B cell (primary cell): ENCODE measurements at regions not wholly inside any gene's neighbourhood (a gene's known extent, or its start where the extent isn't known, plus 50 kb on each side); places are given as distances from the start of the nearest gene placed in this dataset.

ENCODE experiments used
- ATAC-seq: fragments of 200-7000 bp; cut with Tn5 transposase; one replicate; pipeline ENCODE4 v1.10.0; 2021; ENCODE audit warnings: low read depth, mild to moderate bottlenecking, moderate number of reproducible peaks, moderate library complexity
- CTCF ChIA-PET: fragments of 350-600 bp; sonication (Branson Sonifier 250); formaldehyde crosslinking; loops from one replicate; lab custom pipeline; 2021; ENCODE audit warnings: antibody characterized with exemption, inconsistent platforms; lab: Charles Lee
- POLR2A ChIA-PET: fragments of 350-600 bp; sonication (Branson Sonifier 250); formaldehyde crosslinking; loops from one replicate; lab custom pipeline; 2021; ENCODE audit warnings: antibody characterized with exemption; lab: Charles Lee
- DNase-seq: peaks from one replicate; pipeline ENCODE4 v3.0.0; 2013
- H2AFZ ChIP-seq: 2 replicates; pipeline ENCODE4 v1.6.1; 2012; ENCODE audit warnings: mild to moderate bottlenecking, low read depth, low read length; ENCODE audit not compliant: insufficient read depth, poor library complexity, severe bottlenecking
- H3K27ac ChIP-seq, 2 donors: 1 replicate in 1 of 2; 2 replicates in 1 of 2; pipeline ENCODE4 v1.5.1; 2012 to 2013; ENCODE audit warnings: low read length in 2 of 2, mild to moderate bottlenecking in 2 of 2, moderate library complexity in 1 of 2
- H3K27me3 ChIP-seq, 4 experiments: fragments of 200-600 bp in 1 of 4; sonication (generic) in 1 of 4; replicated peaks in 1 of 4; 1 replicate in 2 of 4; 2 replicates in 2 of 4; pipeline versions ENCODE4 v1.6.1 to v1.7.0; 2013 to 2016; ENCODE audit warnings: low read length in 3 of 4, mild to moderate bottlenecking in 2 of 4, mixed read lengths in 1 of 4, moderate library complexity in 1 of 4; ENCODE audit not compliant: insufficient read depth in 4 of 4, control insufficient read depth in 3 of 4; ENCODE audit errors: control extremely low read depth in 1 of 4
- H3K36me3 ChIP-seq, 2 experiments: replicated peaks in 1 of 2; 1 replicate in 1 of 2; 2 replicates in 1 of 2; pipeline versions ENCODE4 v1.6.1 to v1.7.1; 2013; ENCODE audit warnings: low read length in 1 of 2; ENCODE audit not compliant: insufficient read depth in 2 of 2, control insufficient read depth in 1 of 2; ENCODE audit errors: control extremely low read depth in 1 of 2, extremely low read depth in 1 of 2
- H3K4me1 ChIP-seq, 2 donors: fragments of 200-600 bp in 1 of 2; sonication (generic) in 1 of 2; 1 replicate in 1 of 2; 2 replicates in 1 of 2; pipeline versions ENCODE4 v1.5.1 to v1.6.1; 2013 to 2017; ENCODE audit warnings: low read length in 2 of 2; ENCODE audit not compliant: control insufficient read depth in 2 of 2, insufficient read depth in 2 of 2
- H3K4me2 ChIP-seq: replicated peaks from 2 replicates; pipeline ENCODE3; 2012; ENCODE audit warnings: mild to moderate bottlenecking, low read depth, low read length; ENCODE audit not compliant: poor library complexity, severe bottlenecking
- H3K4me3 ChIP-seq, 5 experiments: fragments of 200-600 bp in 1 of 5; sonication (generic) in 1 of 5; 1 replicate in 3 of 5; 2 replicates in 2 of 5; pipeline versions ENCODE4 v1.5.1 to v1.7.0; 2011 to 2016; ENCODE audit warnings: low read length in 4 of 5, mild to moderate bottlenecking in 4 of 5, low read depth in 2 of 5, control low read depth in 1 of 5, moderate library complexity in 1 of 5; ENCODE audit not compliant: insufficient read depth in 1 of 5; ENCODE audit errors: control extremely low read depth in 1 of 5, extremely low read depth in 1 of 5
- H3K79me2 ChIP-seq: fragments of 200-600 bp; sonication (generic); one replicate; pipeline ENCODE4 v1.6.0; 2016; ENCODE audit warnings: low read length; ENCODE audit not compliant: control insufficient read depth, insufficient read depth
- H3K9ac ChIP-seq: fragments of 200-600 bp; sonication (generic); 2 replicates; pipeline ENCODE4 v1.6.1; 2017; ENCODE audit warnings: mild to moderate bottlenecking, low read length, moderate library complexity
- H3K9me3 ChIP-seq, 3 donors: one replicate each; pipeline versions ENCODE4 v1.6.1 to v1.7.1; 2013; ENCODE audit warnings: low read length in 2 of 3; ENCODE audit not compliant: control insufficient read depth in 2 of 3, insufficient read depth in 1 of 3; ENCODE audit errors: control extremely low read depth in 1 of 3
- H4K20me1 ChIP-seq: 2 replicates; pipeline ENCODE4 v1.6.0; 2012; ENCODE audit warnings: mild to moderate bottlenecking, low read length; ENCODE audit not compliant: insufficient read depth, control insufficient read depth, poor library complexity, severe bottlenecking
- H3K27ac Mint-ChIP-seq: one replicate; pipeline ENCODE4 v1.8.0; 2021; ENCODE audit warnings: mixed read lengths
- H3K27me3 Mint-ChIP-seq: one replicate; pipeline ENCODE4 v1.8.0; 2021; ENCODE audit warnings: mixed read lengths
- H3K4me1 Mint-ChIP-seq: one replicate; pipeline ENCODE4 v1.8.0; 2021; ENCODE audit warnings: mixed read lengths
- H3K4me3 Mint-ChIP-seq: one replicate; pipeline ENCODE4 v1.8.0; 2021; ENCODE audit warnings: mixed read lengths
- H3K9me3 Mint-ChIP-seq: one replicate; pipeline ENCODE4 v1.8.0; 2022; ENCODE audit warnings: mixed read lengths; ENCODE audit not compliant: insufficient read depth
- EZH2 ChIP-seq: IDR thresholded peaks from 2 replicates; pipeline ENCODE4 v1.6.1; 2012; ENCODE audit warnings: borderline replicate concordance, low read depth, mild to moderate bottlenecking, moderate library complexity, low read length; ENCODE audit not compliant: insufficient read depth, poor library complexity, severe bottlenecking
- WGBS: methylation state at CpG from one replicate; pipeline ENCODE4 v1.1.5; 2013; ENCODE audit warnings: missing lambda C conversion rate; ENCODE audit not compliant: insufficient coverage; 5-methylcytosine and 5-hydroxymethylcytosine counted together
- intact Hi-C: fragments of 100-400 bp; cut with micrococcal nuclease; formaldehyde crosslinking; loops from one replicate; pipeline ENCODE4 v1.10.0; 2022
- TF ChIP-seq, protein P1 (sequence below): fragments of 200-600 bp; IDR thresholded peaks from one replicate; pipeline ENCODE4 v1.8.0; 2022; ENCODE audit warnings: antibody characterized with exemption, mild to moderate bottlenecking

DNA sequence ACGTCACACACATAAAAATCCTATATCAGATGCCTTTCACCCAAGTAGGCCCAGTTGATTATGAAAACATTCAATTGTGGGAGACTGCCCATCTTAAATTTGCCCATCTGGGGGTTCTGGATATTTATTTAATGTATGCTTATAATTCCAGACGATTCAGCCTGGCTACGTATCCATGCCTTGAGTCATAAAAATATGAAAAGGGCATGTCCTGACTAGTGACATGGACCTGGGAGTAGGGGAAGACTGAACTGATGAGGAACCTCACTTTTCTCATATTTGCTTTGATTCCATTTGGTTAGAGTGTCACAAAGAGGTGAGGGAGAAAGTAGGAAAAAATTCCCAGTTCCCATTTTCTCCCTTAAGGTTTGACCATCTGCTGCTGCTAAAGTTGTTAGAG is 122.5 kb upstream of the GNAO1 start:
- H3K79me2 ChIP-seq = no peaks in the 10 kb centered on the region
- TF ChIP-seq, protein P1, sequence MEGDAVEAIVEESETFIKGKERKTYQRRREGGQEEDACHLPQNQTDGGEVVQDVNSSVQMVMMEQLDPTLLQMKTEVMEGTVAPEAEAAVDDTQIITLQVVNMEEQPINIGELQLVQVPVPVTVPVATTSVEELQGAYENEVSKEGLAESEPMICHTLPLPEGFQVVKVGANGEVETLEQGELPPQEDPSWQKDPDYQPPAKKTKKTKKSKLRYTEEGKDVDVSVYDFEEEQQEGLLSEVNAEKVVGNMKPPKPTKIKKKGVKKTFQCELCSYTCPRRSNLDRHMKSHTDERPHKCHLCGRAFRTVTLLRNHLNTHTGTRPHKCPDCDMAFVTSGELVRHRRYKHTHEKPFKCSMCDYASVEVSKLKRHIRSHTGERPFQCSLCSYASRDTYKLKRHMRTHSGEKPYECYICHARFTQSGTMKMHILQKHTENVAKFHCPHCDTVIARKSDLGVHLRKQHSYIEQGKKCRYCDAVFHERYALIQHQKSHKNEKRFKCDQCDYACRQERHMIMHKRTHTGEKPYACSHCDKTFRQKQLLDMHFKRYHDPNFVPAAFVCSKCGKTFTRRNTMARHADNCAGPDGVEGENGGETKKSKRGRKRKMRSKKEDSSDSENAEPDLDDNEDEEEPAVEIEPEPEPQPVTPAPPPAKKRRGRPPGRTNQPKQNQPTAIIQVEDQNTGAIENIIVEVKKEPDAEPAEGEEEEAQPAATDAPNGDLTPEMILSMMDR = no peak
- TF ChIP-seq EZH2 = no peak
- H3K27ac ChIP-seq = no peak overlapping the region
- intact Hi-C loops = no loop called here
- H3K9me3 Mint-ChIP-seq = no peaks in the 10 kb centered on the region
- no peak overlapping the region for H3K4me3 Mint-ChIP-seq
- whole genome bisulfite sequencing = 93% methylated on average over 2 of the region's 3 CpGs
- no peak overlapping the region for H3K4me2 ChIP-seq
- H3K27ac Mint-ChIP-seq = no peak overlapping the region
- H3K4me1 ChIP-seq = no peaks in the 10 kb centered on the region
- H3K9ac ChIP-seq = no peak overlapping the region
- CTCF ChIA-PET = interaction anchor here (1.0 kb wide), 1 partner anchor 12 kb away, joined by 3 read pairs; no protein-coding TSS in a partner anchor
- no peaks in the 10 kb centered on the region for H3K4me1 Mint-ChIP-seq
- H3K27me3 ChIP-seq = peaks cover 0 to 7% (median 0%) of the 10 kb centered on the region in 4 experiments
- no peak overlapping the region for H2AFZ ChIP-seq
- DNase-seq (no peak), ATAC-seq (no peak)
- H3K4me3 ChIP-seq = no peak overlapping the region
- no peaks in the 10 kb centered on the region for H3K36me3 ChIP-seq
- H3K9me3 ChIP-seq = no peaks in the 10 kb centered on the region
- H4K20me1 ChIP-seq = no peaks in the 10 kb centered on the region
- POLR2A ChIA-PET = no interaction called here
- peaks cover 15% of the 10 kb centered on the region for H3K27me3 Mint-ChIP-seq

DNA sequence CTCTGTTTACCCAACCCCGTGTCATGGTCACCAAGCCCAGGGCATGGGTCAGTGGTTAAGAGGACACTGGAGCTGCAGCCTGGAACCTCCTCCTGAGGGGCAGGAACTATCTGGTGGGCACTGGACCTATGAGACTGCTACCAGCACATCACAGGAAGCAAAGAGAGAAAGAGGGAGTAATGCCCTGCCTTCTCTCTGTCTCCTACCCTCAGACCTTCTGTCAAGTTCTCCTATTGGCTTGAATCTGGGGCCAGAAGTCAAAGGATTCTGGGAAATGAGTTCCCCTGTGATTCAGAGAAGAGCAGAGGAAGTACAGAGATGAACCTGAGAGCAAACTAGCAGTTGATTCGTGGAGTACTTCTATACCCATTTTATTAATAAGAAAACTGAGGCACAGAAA is 123.0 kb upstream of the GNAO1 start:
- no CpG with 5 or more reads among the region's 2 CpGs for WGBS
- H3K4me3 Mint-ChIP-seq = no peak overlapping the region
- POLR2A ChIA-PET = no interaction called here

More for the DNA sequence above, 123.0 kb upstream of the GNAO1 start:
- Histone ChIP-seq H3K9me3 (no peaks in the 10 kb centered on the region), H3K27ac (no peak overlapping the region), H3K4me3 (no peak overlapping the region), H3K4me2 (no peak overlapping the region), H4K20me1 (no peaks in the 10 kb centered on the region), H3K4me1 (no peaks in the 10 kb centered on the region), H3K79me2 (no peaks in the 10 kb centered on the region), H2AFZ (no peak overlapping the region), H3K27me3 (peaks cover 0 to 7% (median 0%) of the 10 kb centered on the region in 4 experiments), H3K9ac (no peak overlapping the region), H3K36me3 (no peaks in the 10 kb centered on the region)
- no peak for ATAC-seq
- CTCF ChIA-PET = interaction anchor here (0.8 kb wide), 1 partner anchor 45 kb away, joined by 3 read pairs; no protein-coding TSS in a partner anchor
- DNase-seq = no peak
- no peaks in the 10 kb centered on the region for H3K4me1 Mint-ChIP-seq
- peaks cover 10% of the 10 kb centered on the region for H3K27me3 Mint-ChIP-seq
- TF ChIP-seq, protein P1 = no peak
- TF ChIP-seq EZH2 = no peak
- no peaks in the 10 kb centered on the region for H3K9me3 Mint-ChIP-seq
- no peak overlapping the region for H3K27ac Mint-ChIP-seq
- intact Hi-C loops = no loop called here
